ENCODE measurements at regions not wholly inside any gene's neighbourhood (a gene's known extent, or its start where the extent isn't known, plus 50 kb on each side); places are given as distances from the start of the nearest gene placed in this dataset.
A peak's percentile ranks its signal among the peaks of the same experiment; 100 is the strongest.

DNA sequence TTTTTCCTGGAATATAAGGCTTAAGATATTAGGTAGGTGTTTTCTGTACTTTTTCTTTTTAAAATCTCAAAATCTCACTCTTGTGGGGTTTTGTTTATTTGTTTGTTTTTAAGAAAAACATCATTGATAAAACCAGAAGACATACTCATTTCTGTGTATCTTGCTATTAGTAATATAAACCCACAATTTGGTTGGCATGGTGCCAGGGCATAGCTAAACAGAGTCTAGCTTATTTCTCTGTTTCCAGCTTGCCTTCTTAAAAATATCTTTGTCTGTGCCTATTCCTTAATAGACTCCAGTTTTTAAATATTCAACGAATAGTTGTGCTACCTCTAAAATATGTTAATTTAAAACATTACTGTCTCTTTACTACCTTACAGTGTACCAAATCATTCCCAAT, 1121.9 kb upstream of the PCDH20 start:
- Histone ChIP-seq H3K36me3 (ENCODE audit: control insufficient read depth in 3 of 3, insufficient read depth in 2 of 3, low read depth in 1 of 3, low read length in 3 of 3) (no peaks in the 10 kb centered on the region), H3K27ac (ENCODE audit: low read depth in 1 of 3, low read length in 2 of 3) (no peak overlapping the region), H3K27me3 (ENCODE audit: control insufficient read depth in 3 of 3, insufficient read depth in 3 of 3, low read length in 3 of 3) (no peaks in the 10 kb centered on the region), H3K9me3 (ENCODE audit: control insufficient read depth in 2 of 2, insufficient read depth in 1 of 2, low read depth in 1 of 2, low read length in 1 of 2) (no peaks in the 10 kb centered on the region), H3K4me3 (ENCODE audit: low read depth in 1 of 3, low read length in 3 of 3) (no peak overlapping the region), H3K4me1 (ENCODE audit: control insufficient read depth in 3 of 3, insufficient read depth in 2 of 3, low read depth in 1 of 3, low read length in 2 of 3) (no peaks in the 10 kb centered on the region)
- no peak for DNase-seq
- no peak for FAIRE-seq
- WGBS, 3 donors, result 73 to 92% (median 79%) methylated on average over 1 of the region's 1 CpG

DNA sequence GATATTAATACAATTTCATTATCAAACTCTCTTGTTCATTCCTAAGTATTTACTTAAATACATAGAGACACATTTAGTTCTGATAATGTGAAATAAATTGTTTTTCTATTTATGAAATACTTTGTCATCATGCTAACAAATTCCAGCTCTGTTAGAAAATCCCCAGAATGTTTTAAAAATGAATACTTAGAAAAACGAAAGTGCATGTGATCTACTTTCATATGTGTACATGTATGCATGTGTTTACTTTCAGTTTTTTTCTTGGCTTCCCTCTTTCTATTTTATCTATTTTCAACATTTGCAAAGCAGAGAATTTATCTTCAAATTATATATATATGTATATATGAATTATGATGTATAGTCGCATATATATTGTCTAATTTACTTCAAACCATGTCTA, 1110.0 kb upstream of the PCDH20 start:
- DNase-seq, result no peak
- Histone ChIP-seq H3K27me3 (ENCODE audit: control insufficient read depth in 3 of 3, insufficient read depth in 3 of 3, low read length in 3 of 3) (no peaks in the 10 kb centered on the region), H3K9me3 (ENCODE audit: control insufficient read depth in 2 of 2, insufficient read depth in 1 of 2, low read depth in 1 of 2, low read length in 1 of 2) (no peaks in the 10 kb centered on the region), H3K27ac (ENCODE audit: low read depth in 1 of 3, low read length in 2 of 3) (no peak overlapping the region), H3K36me3 (ENCODE audit: control insufficient read depth in 3 of 3, insufficient read depth in 2 of 3, low read depth in 1 of 3, low read length in 3 of 3) (no peaks in the 10 kb centered on the region), H3K4me1 (ENCODE audit: control insufficient read depth in 3 of 3, insufficient read depth in 2 of 3, low read depth in 1 of 3, low read length in 2 of 3) (no peaks in the 10 kb centered on the region), H3K4me3 (ENCODE audit: low read depth in 1 of 3, low read length in 3 of 3) (no peak overlapping the region)
- no peak for FAIRE-seq
- 63 to 70% (median 70%) methylated on average over 2 of the region's 2 CpGs for WGBS, 3 donors

DNA sequence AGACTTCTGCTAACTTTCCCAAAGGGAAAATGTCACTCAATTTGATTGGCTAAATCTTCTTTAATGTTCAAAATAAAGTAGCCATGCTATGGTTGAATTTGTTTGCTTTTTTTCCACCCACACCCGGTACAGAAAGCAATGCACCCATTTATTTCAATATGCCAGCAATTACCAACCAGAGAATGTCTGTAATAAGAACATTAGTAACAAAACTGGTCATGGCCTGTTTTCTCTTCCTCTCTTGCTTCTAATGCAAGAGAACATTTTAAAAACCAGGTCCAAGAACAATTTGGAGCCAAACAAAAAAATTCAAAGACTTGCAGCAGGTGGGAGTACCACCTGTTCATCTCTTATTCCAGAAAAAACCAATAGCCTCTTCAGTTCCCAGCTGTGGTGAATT, 1108.8 kb upstream of the PCDH20 start:
- H3K9me3 ChIP-seq (ENCODE audit: control insufficient read depth in 2 of 2, insufficient read depth in 1 of 2, low read depth in 1 of 2, low read length in 1 of 2), result no peaks in the 10 kb centered on the region
- WGBS, 3 donors, result 63 to 78% (median 74%) methylated on average over 1 of the region's 1 CpG
- no peaks in the 10 kb centered on the region for H3K36me3 ChIP-seq (ENCODE audit: control insufficient read depth in 3 of 3, insufficient read depth in 2 of 3, low read depth in 1 of 3, low read length in 3 of 3)
- no peak for FAIRE-seq
- H3K27ac ChIP-seq (ENCODE audit: low read depth in 1 of 3, low read length in 2 of 3), result no peak overlapping the region
- H3K27me3 ChIP-seq (ENCODE audit: control insufficient read depth in 3 of 3, insufficient read depth in 3 of 3, low read length in 3 of 3), result no peaks in the 10 kb centered on the region
- no peak overlapping the region for H3K4me3 ChIP-seq (ENCODE audit: low read depth in 1 of 3, low read length in 3 of 3)
- no peaks in the 10 kb centered on the region for H3K4me1 ChIP-seq (ENCODE audit: control insufficient read depth in 3 of 3, insufficient read depth in 2 of 3, low read depth in 1 of 3, low read length in 2 of 3)
- no peak for DNase-seq

DNA sequence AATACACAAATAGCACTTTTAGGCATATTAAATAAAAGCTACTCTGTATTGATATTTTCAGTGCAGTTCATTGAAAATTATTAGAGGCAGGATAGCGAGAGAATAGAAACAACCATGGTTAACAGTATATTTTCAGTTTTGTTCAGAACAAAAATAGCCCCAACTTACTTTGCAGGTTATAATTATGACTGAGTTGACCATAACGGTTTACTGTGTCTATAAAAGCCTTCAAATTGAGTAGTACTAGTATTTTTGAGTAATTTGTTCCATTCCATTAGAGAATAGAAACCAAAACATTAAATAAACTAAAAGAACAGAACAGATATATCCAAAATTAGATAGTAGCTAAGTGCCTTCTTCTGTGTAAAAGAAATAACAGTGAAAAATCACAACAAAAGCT, 1108.4 kb upstream of the PCDH20 start:
- 51 to 64% (median 53%) methylated on average over 2 of the region's 2 CpGs for WGBS, 3 donors
- H3K27me3 ChIP-seq (ENCODE audit: control insufficient read depth in 3 of 3, insufficient read depth in 3 of 3, low read length in 3 of 3), result no peaks in the 10 kb centered on the region
- no peaks in the 10 kb centered on the region for H3K4me1 ChIP-seq (ENCODE audit: control insufficient read depth in 3 of 3, insufficient read depth in 2 of 3, low read depth in 1 of 3, low read length in 2 of 3)
- no peak overlapping the region for H3K4me3 ChIP-seq (ENCODE audit: low read depth in 1 of 3, low read length in 3 of 3)
- no peaks in the 10 kb centered on the region for H3K9me3 ChIP-seq (ENCODE audit: control insufficient read depth in 2 of 2, insufficient read depth in 1 of 2, low read depth in 1 of 2, low read length in 1 of 2)
- H3K27ac ChIP-seq (ENCODE audit: low read depth in 1 of 3, low read length in 2 of 3), result no peak overlapping the region
- no peak for FAIRE-seq
- no peak for DNase-seq
- H3K36me3 ChIP-seq (ENCODE audit: control insufficient read depth in 3 of 3, insufficient read depth in 2 of 3, low read depth in 1 of 3, low read length in 3 of 3), result no peaks in the 10 kb centered on the region

DNA sequence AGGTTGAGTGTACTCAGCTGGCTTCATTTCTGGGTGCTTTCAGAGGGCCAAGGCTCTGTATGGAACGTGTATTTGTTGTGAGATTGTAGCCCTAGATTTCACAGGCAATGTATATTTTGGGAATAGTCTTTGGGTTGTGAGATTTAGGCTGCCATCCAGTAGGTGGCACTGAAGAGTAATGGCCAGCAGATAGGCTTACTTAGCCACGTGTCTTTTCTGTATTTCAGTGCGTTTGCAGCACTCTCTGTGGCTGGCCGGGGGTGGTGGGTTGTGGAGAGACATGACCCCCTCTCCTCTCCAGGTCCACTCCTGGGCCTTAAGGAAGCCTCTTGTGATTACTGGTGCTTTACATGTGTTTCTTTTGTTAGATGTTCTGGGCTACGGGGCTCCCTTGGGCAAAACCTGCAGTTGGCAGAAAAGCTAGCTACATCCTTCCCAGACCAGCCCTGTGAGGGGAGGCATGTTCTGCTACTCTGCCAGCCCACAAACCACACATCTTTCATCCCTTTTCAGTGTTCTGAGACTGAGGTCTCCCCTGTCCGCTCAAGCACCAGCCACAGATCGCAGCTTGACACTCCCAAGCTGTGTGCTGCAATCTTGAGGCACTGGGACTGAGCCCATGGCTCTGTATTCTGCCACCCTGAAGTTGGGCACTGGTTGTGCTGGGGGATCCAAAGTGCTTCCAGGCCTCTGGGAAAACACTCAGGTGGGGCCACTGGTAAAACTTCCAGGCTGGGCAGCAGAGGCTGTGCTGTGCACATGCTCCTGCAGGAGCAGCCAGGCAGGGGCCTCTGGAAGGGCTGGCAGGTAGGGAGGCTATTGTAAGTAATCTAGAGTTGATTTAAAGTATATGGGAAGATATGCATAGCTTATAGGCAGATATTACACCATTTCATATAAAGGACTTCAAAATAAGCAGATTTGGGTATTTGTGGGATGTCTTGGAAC, 1096.8 kb upstream of the PCDH20 start:
- Histone ChIP-seq H3K27ac (ENCODE audit: low read depth in 1 of 3, low read length in 2 of 3) (no peak overlapping the region), H3K36me3 (ENCODE audit: control insufficient read depth in 3 of 3, insufficient read depth in 2 of 3, low read depth in 1 of 3, low read length in 3 of 3) (no peaks in the 10 kb centered on the region), H3K27me3 (ENCODE audit: control insufficient read depth in 3 of 3, insufficient read depth in 3 of 3, low read length in 3 of 3) (no peaks in the 10 kb centered on the region), H3K4me1 (ENCODE audit: control insufficient read depth in 3 of 3, insufficient read depth in 2 of 3, low read depth in 1 of 3, low read length in 2 of 3) (no peaks in the 10 kb centered on the region), H3K4me3 (ENCODE audit: low read depth in 1 of 3, low read length in 3 of 3) (no peak overlapping the region), H3K9me3 (ENCODE audit: control insufficient read depth in 2 of 2, insufficient read depth in 1 of 2, low read depth in 1 of 2, low read length in 1 of 2) (no peaks in the 10 kb centered on the region)
- FAIRE-seq (no peak), DNase-seq (peak; percentile 26 to 34)
- 35 to 42% (median 36%) methylated on average over 7 of the region's 7 CpGs for WGBS, 3 donors

DNA sequence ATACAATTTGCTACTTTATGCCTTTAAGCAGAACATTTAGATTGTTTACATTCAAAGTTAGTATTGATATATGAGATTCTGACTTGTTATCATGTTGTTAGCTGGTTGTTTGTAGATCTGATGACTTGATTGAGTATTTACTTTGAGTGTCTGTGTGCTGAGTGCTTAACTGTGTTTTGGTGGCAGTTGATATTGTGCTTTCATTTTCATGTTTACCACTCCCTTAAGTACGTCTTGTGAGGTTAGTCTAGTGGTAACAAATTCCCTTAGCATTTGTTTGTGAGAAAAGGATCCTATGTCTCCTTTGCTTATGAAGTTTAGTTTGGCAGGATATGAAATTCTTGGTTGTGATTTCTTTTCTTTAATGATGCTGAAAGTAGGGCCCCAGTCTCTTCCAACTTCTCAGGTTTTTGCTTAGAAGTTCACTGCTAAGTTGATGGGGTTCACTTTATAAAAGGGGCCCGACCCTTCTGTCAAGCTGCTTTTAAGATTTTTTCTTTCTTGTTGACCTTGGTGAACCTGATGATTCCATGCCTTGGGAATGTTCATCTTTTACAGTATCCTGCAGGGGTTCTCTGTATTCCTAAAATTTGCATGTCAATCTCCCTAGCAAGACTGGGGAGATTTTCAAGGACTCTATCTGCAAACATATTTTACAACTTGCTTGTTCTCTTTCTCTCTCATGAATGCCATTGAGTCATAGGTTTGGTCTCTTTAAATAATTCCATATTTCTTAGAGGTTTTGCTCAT, 1095.4 kb upstream of the PCDH20 start:
- FAIRE-seq, result no peak
- H3K27me3 ChIP-seq (ENCODE audit: control insufficient read depth in 3 of 3, insufficient read depth in 3 of 3, low read length in 3 of 3), result no peaks in the 10 kb centered on the region
- H3K4me1 ChIP-seq (ENCODE audit: control insufficient read depth in 3 of 3, insufficient read depth in 2 of 3, low read depth in 1 of 3, low read length in 2 of 3), result no peaks in the 10 kb centered on the region
- H3K27ac ChIP-seq (ENCODE audit: low read depth in 1 of 3, low read length in 2 of 3), result no peak overlapping the region
- H3K4me3 ChIP-seq (ENCODE audit: low read depth in 1 of 3, low read length in 3 of 3), result no peak overlapping the region
- 14 to 50% (median 36%) methylated on average over 2 of the region's 2 CpGs for WGBS, 3 donors
- no peaks in the 10 kb centered on the region for H3K9me3 ChIP-seq (ENCODE audit: control insufficient read depth in 2 of 2, insufficient read depth in 1 of 2, low read depth in 1 of 2, low read length in 1 of 2)
- H3K36me3 ChIP-seq (ENCODE audit: control insufficient read depth in 3 of 3, insufficient read depth in 2 of 3, low read depth in 1 of 3, low read length in 3 of 3), result no peaks in the 10 kb centered on the region
- no peak for DNase-seq

DNA sequence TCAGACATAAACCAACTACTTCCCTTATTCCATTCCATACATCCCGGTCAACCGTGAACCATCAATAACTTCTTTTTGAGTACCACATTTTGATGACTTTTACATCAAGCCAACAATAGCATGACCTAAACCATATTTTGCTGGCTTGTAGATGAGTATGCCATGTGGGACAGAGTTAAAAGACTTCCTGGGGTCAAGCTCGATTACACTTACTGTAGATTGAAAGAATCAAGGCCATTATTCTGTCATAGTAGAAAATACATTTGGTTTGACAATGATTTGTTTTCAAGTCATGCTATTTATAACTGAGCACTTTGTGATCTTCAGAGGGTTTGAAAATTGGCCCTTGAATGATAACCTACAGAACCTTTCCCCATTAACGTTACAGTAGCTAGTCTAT, 1086.9 kb upstream of the PCDH20 start:
- 78 to 84% (median 82%) methylated on average over 4 of the region's 4 CpGs for WGBS, 3 donors
- Histone ChIP-seq H3K4me3 (ENCODE audit: low read depth in 1 of 3, low read length in 3 of 3) (no peak overlapping the region), H3K27me3 (ENCODE audit: control insufficient read depth in 3 of 3, insufficient read depth in 3 of 3, low read length in 3 of 3) (no peaks in the 10 kb centered on the region), H3K9me3 (ENCODE audit: control insufficient read depth in 2 of 2, insufficient read depth in 1 of 2, low read depth in 1 of 2, low read length in 1 of 2) (no peaks in the 10 kb centered on the region), H3K36me3 (ENCODE audit: control insufficient read depth in 3 of 3, insufficient read depth in 2 of 3, low read depth in 1 of 3, low read length in 3 of 3) (no peaks in the 10 kb centered on the region), H3K27ac (ENCODE audit: low read depth in 1 of 3, low read length in 2 of 3) (no peak overlapping the region), H3K4me1 (ENCODE audit: control insufficient read depth in 3 of 3, insufficient read depth in 2 of 3, low read depth in 1 of 3, low read length in 2 of 3) (no peaks in the 10 kb centered on the region)
- no peak for FAIRE-seq
- DNase-seq, result no peak

DNA sequence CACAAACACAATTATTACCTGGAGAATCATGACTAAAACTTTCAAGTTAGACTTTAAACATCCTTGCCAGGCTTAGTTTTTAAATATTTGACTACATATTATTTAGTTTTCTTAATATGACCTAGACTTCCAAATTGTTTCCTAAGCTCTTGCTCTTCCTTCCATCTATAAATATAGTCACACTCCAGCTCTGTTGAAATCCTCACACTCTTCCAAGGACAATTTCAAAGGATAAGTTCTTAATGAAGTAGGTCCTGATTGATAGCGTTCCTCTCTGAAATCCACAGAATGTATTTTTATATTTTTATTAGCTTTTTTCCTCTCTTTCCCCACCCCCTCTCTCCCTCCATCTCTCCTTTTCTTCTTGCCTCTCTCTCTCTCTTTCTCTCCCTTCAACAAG, 1074.1 kb upstream of the PCDH20 start:
- Histone ChIP-seq H3K36me3 (ENCODE audit: control insufficient read depth in 3 of 3, insufficient read depth in 2 of 3, low read depth in 1 of 3, low read length in 3 of 3) (no peaks in the 10 kb centered on the region), H3K9me3 (ENCODE audit: control insufficient read depth in 2 of 2, insufficient read depth in 1 of 2, low read depth in 1 of 2, low read length in 1 of 2) (no peaks in the 10 kb centered on the region), H3K27ac (ENCODE audit: low read depth in 1 of 3, low read length in 2 of 3) (no peak overlapping the region), H3K4me3 (ENCODE audit: low read depth in 1 of 3, low read length in 3 of 3) (no peak overlapping the region), H3K27me3 (ENCODE audit: control insufficient read depth in 3 of 3, insufficient read depth in 3 of 3, low read length in 3 of 3) (no peaks in the 10 kb centered on the region), H3K4me1 (ENCODE audit: control insufficient read depth in 3 of 3, insufficient read depth in 2 of 3, low read depth in 1 of 3, low read length in 2 of 3) (no peaks in the 10 kb centered on the region)
- 82 to 90% (median 86%) methylated on average over 1 of the region's 1 CpG for WGBS, 3 donors
- FAIRE-seq (no peak), DNase-seq (no peak)
